Gastrocnemius medialis (tissue), 4 donors: ENCODE measurements at regions not wholly inside any gene's neighbourhood (a gene's known extent, or its start where the extent isn't known, plus 50 kb on each side); places are given as distances from the start of the nearest gene placed in this dataset.

Experiments used
- ATAC-seq, 2 donors: fragments of 150-250 bp; one replicate each; pipeline ENCODE4 v1.9.1; 2016
- DNase-seq, 2 donors: peaks; one replicate each; pipeline ENCODE4 v3.0.0-alpha.2; 2019
- H3K27ac ChIP-seq, 4 donors: fragments of 200-600 bp; sonication (generic); 1 replicate in 1 of 4; 2 replicates in 3 of 4; pipeline ENCODE4 v1.5.1; 2016 to 2018; ENCODE audit warnings: mild to moderate bottlenecking in 2 of 4, moderate library complexity in 1 of 4
- H3K27me3 ChIP-seq, 3 donors: fragments of 200-600 bp; sonication (generic) in 2 of 3; 1 replicate in 1 of 3; 2 replicates in 2 of 3; pipeline versions ENCODE4 v1.5.1 to v1.6.0; 2016 to 2019; ENCODE audit warnings: mild to moderate bottlenecking in 1 of 3, moderate library complexity in 1 of 3
- H3K36me3 ChIP-seq, 2 donors: fragments of 200-600 bp; sonication (generic) in 1 of 2; one replicate each; pipeline ENCODE4 v1.5.1; 2017 to 2018
- H3K4me1 ChIP-seq, 2 donors: fragments of 200-600 bp; sonication (generic) in 1 of 2; one replicate each; pipeline ENCODE4 v1.5.1; 2016 to 2017; ENCODE audit warnings: mild to moderate bottlenecking in 2 of 2
- H3K4me3 ChIP-seq, 4 donors: fragments of 200-600 bp; sonication (generic) in 3 of 4; 1 replicate in 1 of 4; 2 replicates in 3 of 4; pipeline ENCODE4 v1.5.1; 2016 to 2019; ENCODE audit warnings: mild to moderate bottlenecking in 2 of 4
- H3K9me3 ChIP-seq, 3 donors: fragments of 200-600 bp; sonication (generic) in 2 of 3; 1 replicate in 1 of 3; 2 replicates in 2 of 3; pipeline ENCODE4 v1.5.1; 2016 to 2019
- CTCF ChIP-seq, 5 experiments: fragments of 450-650 bp in 3 of 5; fragments of 200-600 bp in 2 of 5; sonication (generic) in 2 of 5; IDR thresholded peaks in 4 of 5; conservative IDR thresholded peaks in 1 of 5; 1 replicate in 4 of 5; 2 replicates in 1 of 5; pipeline ENCODE4 v1.5.1; 2016 to 2019; ENCODE audit warnings: antibody characterized with exemption in 5 of 5, mild to moderate bottlenecking in 3 of 5, moderate library complexity in 3 of 5
- POLR2A ChIP-seq, 2 donors: fragments of 450-650 bp; IDR thresholded peaks; one replicate each; pipeline ENCODE4 v1.6.1; 2017; ENCODE audit warnings: antibody characterized with exemption in 2 of 2, mild to moderate bottlenecking in 2 of 2, moderate library complexity in 2 of 2
- in situ Hi-C, 4 donors: fragments of 200-750 bp; cut with MboI; loops; one replicate each; pipeline versions ENCODE4 v1.15.0 to v1.8.0; 2017; ENCODE audit warnings: low sequenced_read_pairs in 4 of 4
- intact Hi-C: fragments of 100-400 bp; cut with DNase I; formaldehyde crosslinking; loops from one replicate; pipeline ENCODE4 v1.15.1; 2023; ENCODE audit warnings: low total_unique reads

DNA sequence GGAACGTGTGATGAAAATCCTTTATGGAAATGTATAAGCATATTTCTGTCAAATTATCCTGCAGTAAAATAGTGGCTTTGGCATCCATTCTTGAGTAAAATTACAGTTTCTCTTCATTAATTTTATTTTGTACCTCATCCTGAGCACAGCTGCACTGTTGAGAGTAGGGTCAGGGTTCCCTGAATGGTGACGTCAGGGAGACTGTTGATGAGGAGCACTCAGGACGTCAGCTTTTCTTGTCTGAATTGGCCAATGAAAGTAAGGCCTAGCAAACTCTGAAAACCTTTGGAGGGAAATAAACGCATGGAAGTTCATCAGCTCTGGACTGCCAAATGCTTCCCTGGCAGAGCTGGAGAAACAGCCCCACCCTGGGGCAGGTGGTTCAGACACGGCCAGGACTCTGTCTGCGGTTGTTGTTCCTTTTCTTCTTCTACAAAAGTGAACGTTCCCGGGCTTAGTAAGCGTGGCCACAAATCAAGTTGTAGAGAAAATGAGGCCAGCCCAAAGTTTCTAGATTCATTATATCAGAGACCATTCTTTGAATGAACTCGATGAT is 179.7 kb upstream of the EXOC2 start:
- in situ Hi-C loops, result no loop called here
- ATAC-seq (no peak), DNase-seq (no peak)
- intact Hi-C loops, result no loop called here
- no peaks in the 10 kb centered on the region for H3K4me1 ChIP-seq
- TF ChIP-seq CTCF (IDR thresholded peaks at IDR 0.05 in 4 of 5, conservative IDR thresholded peaks at IDR 0.05 in 1 of 5) (no peak), POLR2A (IDR thresholded peaks at IDR 0.05) (no peak)
- no peaks in the 10 kb centered on the region for H3K27me3 ChIP-seq
- H3K27ac ChIP-seq, result no peak overlapping the region
- no peaks in the 10 kb centered on the region for H3K36me3 ChIP-seq
- H3K4me3 ChIP-seq, result no peak overlapping the region
- no peaks in the 10 kb centered on the region for H3K9me3 ChIP-seq

DNA sequence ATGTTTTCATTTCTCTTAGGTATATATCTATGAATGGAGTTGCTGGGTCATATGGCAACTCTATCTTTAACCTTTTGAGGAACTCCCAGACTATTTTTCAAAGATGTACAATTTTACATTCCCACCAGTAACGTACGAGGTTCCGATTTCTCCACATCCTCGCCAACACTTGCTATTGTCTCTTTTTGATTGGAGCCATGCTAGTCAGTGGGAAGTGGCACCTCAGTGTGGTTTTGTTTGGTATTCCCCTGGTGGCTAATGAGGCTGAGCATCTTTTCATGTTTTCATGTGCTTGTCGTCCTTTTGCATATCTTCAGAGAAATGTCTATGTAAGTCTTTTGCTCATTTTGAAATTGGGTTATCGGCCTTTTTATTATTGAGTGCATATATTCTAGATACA is 178.6 kb upstream of the EXOC2 start:
- ATAC-seq (no peak), DNase-seq (no peak)
- intact Hi-C loops (no loop called here), in situ Hi-C loops (no loop called here)
- H3K27ac ChIP-seq, result no peak overlapping the region
- H3K4me3 ChIP-seq, result no peak overlapping the region
- H3K27me3 ChIP-seq, result no peaks in the 10 kb centered on the region
- H3K36me3 ChIP-seq, result no peaks in the 10 kb centered on the region
- H3K4me1 ChIP-seq, result no peaks in the 10 kb centered on the region
- H3K9me3 ChIP-seq, result no peaks in the 10 kb centered on the region
- TF ChIP-seq CTCF (IDR thresholded peaks at IDR 0.05 in 4 of 5, conservative IDR thresholded peaks at IDR 0.05 in 1 of 5) (no peak), POLR2A (IDR thresholded peaks at IDR 0.05) (no peak)

- Histone ChIP-seq H3K27me3 (no peaks in the 10 kb centered on the region), H3K9me3 (no peaks in the 10 kb centered on the region), H3K4me3 (no peak overlapping the region), H3K4me1 (no peaks in the 10 kb centered on the region), H3K36me3 (no peaks in the 10 kb centered on the region), H3K27ac (no peak overlapping the region)
- DNase-seq, result no peak
- in situ Hi-C loops, result no loop called here
- TF ChIP-seq POLR2A (IDR thresholded peaks at IDR 0.05), result no peak
- no peak for TF ChIP-seq CTCF (IDR thresholded peaks at IDR 0.05 in 4 of 5, conservative IDR thresholded peaks at IDR 0.05 in 1 of 5)
- intact Hi-C loops, result no loop called here
- no peak for ATAC-seq
Measured at GRCh38 chr6:870096-870495, 177.2 kb upstream of the EXOC2 start.

GRCh38 chr6:868201-868600 is 175.3 kb upstream of the EXOC2 start:
- in situ Hi-C loops (no loop called here), intact Hi-C loops (no loop called here)
- no peaks in the 10 kb centered on the region for H3K9me3 ChIP-seq
- H3K27me3 ChIP-seq, result no peaks in the 10 kb centered on the region
- no peak overlapping the region for H3K27ac ChIP-seq
- no peaks in the 10 kb centered on the region for H3K4me1 ChIP-seq
- no peak for TF ChIP-seq POLR2A (IDR thresholded peaks at IDR 0.05)
- TF ChIP-seq CTCF (IDR thresholded peaks at IDR 0.05 in 4 of 5, conservative IDR thresholded peaks at IDR 0.05 in 1 of 5), result no peak
- no peak for DNase-seq
- no peak overlapping the region for H3K4me3 ChIP-seq
- ATAC-seq, result no peak
- no peaks in the 10 kb centered on the region for H3K36me3 ChIP-seq

DNA sequence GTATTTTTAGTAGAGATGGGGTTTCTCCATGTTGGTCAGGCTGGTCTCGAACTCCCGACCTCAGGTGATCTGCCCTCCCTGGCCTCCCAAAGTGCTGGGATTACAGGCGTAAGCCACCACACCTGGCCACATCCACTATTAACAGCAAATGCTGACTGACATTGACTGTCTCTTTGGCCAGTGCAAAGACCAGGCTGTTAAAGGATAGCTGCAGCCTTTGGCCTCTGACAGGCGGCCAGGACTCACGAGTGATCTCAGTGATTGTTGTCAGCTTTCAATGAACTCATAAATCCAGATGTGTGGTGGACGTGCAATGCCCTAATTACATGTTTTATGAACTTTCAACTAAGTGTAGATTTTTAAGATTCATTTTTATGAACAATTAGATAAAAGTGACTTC is 174.4 kb upstream of the EXOC2 start:
- no peak for ATAC-seq
- Histone ChIP-seq H3K27me3 (no peaks in the 10 kb centered on the region), H3K27ac (no peak overlapping the region), H3K36me3 (no peaks in the 10 kb centered on the region), H3K9me3 (no peaks in the 10 kb centered on the region), H3K4me3 (no peak overlapping the region), H3K4me1 (no peaks in the 10 kb centered on the region)
- no peak for TF ChIP-seq CTCF (IDR thresholded peaks at IDR 0.05 in 4 of 5, conservative IDR thresholded peaks at IDR 0.05 in 1 of 5)
- no peak for TF ChIP-seq POLR2A (IDR thresholded peaks at IDR 0.05)
- no peak for DNase-seq
- intact Hi-C loops (no loop called here), in situ Hi-C loops (no loop called here)
